ENCODE measurements at regions not wholly inside any gene's neighbourhood (a gene's known extent, or its start where the extent isn't known, plus 50 kb on each side); places are given as distances from the start of the nearest gene placed in this dataset.
A peak's percentile ranks its signal among the peaks of the same experiment; 100 is the strongest.

DNA sequence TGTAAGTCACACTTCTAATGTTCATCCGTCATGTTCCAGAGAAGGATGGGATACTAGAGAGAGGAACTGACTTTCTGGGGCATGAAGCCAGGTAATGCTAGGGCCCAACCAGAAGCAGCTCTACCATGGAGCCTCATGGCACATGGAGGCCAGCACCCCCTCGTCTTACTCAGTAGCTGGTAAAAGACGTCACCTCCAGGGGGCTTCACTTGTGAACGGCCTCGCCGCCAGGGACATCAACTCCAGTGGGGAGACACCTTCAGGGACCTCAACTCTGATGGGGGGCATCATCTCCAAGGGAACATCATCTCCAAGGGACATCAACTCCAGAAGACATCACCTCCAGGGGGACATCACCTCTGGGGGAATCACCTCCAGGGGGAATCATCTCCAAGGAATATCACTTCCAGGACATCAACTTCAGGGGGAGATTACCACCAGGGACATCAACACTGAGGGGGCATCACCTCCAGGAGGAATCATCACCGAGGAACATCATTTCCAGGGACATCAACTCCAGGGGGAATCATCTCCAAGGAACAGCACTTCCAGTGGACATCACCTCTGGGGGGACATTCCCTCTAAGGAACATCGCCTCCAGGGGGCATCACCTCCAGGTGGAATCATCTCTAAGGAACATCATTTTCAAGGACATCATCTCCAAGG, 168.4 kb downstream of the NDUFA10 start:
- WGBS = 91% methylated on average over 8 of the region's 8 CpGs
- Histone ChIP-seq H3K36me3 (ENCODE audit: control insufficient read depth in 4 of 4, insufficient read depth in 3 of 4, low read depth in 1 of 4, low read length in 3 of 4) (no peaks in the 10 kb centered on the region), H3K4me1 (ENCODE audit: control insufficient read depth in 4 of 4, insufficient read depth in 4 of 4, low read length in 3 of 4) (no peaks in the 10 kb centered on the region), H3K9ac (ENCODE audit: low read depth in 1 of 2, low read length in 2 of 2) (no peak overlapping the region), H3K4me3 (ENCODE audit: low read depth in 1 of 3, low read length in 3 of 3) (no peak overlapping the region), H3K27ac (ENCODE audit: low read depth in 1 of 2, low read length in 2 of 2) (no peak overlapping the region), H3K27me3 (ENCODE audit: control insufficient read depth in 4 of 4, insufficient read depth in 4 of 4, low read length in 3 of 4) (peaks cover 0 to 12% (median 0%) of the 10 kb centered on the region in 4 donors), H3K9me3 (ENCODE audit: control insufficient read depth in 4 of 4, low read length in 3 of 4) (peaks cover 0 to 2% (median 0%) of the 10 kb centered on the region in 4 donors)
- DNase-seq (ENCODE audit: low spot score) = peak; percentile 8
- no peak for TF ChIP-seq HNF4A (conservative IDR thresholded peaks at IDR 0.05)
- TF ChIP-seq TAF1 (conservative IDR thresholded peaks at IDR 0.05) = no peak

DNA sequence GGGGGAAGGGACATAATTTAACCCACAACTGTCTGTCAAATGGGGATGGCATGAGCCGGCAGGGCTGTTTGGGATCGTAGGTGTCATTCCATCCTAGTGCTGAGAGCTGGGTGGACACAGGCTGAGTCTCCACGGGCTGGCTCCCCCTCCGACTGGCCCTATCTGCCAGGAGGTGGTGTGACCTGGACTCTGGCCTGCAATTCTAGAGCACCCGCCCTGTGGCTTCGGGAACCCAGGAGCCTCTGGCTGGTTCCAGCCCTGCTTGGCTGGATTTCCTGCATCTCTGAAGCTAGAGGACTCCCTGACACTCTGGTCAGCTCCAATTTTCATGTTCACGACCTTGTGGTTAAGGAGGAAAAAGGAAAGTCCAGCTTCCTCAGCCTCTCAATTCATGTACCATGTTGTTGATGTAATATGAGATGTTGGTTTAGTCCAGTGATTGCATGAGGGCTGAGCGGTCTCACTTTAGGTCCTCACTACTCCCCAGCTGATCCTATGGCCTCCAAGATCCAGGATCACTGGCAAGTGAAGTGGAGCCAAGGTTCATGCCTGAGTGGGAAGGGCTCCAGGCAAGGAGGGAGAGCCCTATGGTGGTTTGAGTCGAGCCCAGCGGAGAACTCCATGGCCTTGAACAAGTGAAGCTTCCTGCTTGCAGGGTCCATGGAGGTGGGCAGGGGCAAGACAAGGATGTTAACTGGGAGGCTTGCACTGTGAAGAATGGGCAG, 169.1 kb downstream of the NDUFA10 start:
- Histone ChIP-seq H3K27me3 (ENCODE audit: control insufficient read depth in 4 of 4, insufficient read depth in 4 of 4, low read length in 3 of 4) (peaks cover 0 to 12% (median 0%) of the 10 kb centered on the region in 4 donors), H3K9me3 (ENCODE audit: control insufficient read depth in 4 of 4, low read length in 3 of 4) (peaks cover 0 to 3% (median under 1%) of the 10 kb centered on the region in 4 donors), H3K4me1 (ENCODE audit: control insufficient read depth in 4 of 4, insufficient read depth in 4 of 4, low read length in 3 of 4) (no peaks in the 10 kb centered on the region), H3K36me3 (ENCODE audit: control insufficient read depth in 4 of 4, insufficient read depth in 3 of 4, low read depth in 1 of 4, low read length in 3 of 4) (no peaks in the 10 kb centered on the region), H3K27ac (ENCODE audit: low read depth in 1 of 2, low read length in 2 of 2) (no peak overlapping the region), H3K4me3 (ENCODE audit: low read depth in 1 of 3, low read length in 3 of 3) (no peak overlapping the region), H3K9ac (ENCODE audit: low read depth in 1 of 2, low read length in 2 of 2) (no peak overlapping the region)
- WGBS = 66% methylated on average over 10 of the region's 10 CpGs
- TF ChIP-seq RAD21 (IDR thresholded peaks at IDR 0.05) (no peak), FOXA2 (IDR thresholded peaks at IDR 0.05) (no peak), FOXA1 (IDR thresholded peaks at IDR 0.05) (no peak), YY1 (IDR thresholded peaks at IDR 0.05) (no peak), TAF1 (conservative IDR thresholded peaks at IDR 0.05) (no peak), RXRA (IDR thresholded peaks at IDR 0.05) (no peak), NR2F2 (IDR thresholded peaks at IDR 0.05) (no peak)
- TF ChIP-seq, protein P1, sequence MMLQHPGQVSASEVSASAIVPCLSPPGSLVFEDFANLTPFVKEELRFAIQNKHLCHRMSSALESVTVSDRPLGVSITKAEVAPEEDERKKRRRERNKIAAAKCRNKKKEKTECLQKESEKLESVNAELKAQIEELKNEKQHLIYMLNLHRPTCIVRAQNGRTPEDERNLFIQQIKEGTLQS (IDR thresholded peaks at IDR 0.05) = no peak
- TF ChIP-seq, protein P2, sequence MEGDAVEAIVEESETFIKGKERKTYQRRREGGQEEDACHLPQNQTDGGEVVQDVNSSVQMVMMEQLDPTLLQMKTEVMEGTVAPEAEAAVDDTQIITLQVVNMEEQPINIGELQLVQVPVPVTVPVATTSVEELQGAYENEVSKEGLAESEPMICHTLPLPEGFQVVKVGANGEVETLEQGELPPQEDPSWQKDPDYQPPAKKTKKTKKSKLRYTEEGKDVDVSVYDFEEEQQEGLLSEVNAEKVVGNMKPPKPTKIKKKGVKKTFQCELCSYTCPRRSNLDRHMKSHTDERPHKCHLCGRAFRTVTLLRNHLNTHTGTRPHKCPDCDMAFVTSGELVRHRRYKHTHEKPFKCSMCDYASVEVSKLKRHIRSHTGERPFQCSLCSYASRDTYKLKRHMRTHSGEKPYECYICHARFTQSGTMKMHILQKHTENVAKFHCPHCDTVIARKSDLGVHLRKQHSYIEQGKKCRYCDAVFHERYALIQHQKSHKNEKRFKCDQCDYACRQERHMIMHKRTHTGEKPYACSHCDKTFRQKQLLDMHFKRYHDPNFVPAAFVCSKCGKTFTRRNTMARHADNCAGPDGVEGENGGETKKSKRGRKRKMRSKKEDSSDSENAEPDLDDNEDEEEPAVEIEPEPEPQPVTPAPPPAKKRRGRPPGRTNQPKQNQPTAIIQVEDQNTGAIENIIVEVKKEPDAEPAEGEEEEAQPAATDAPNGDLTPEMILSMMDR (IDR thresholded peaks at IDR 0.05; ENCODE audit: low read depth, low read length, missing input control) = no peak
- TF ChIP-seq, protein P3, sequence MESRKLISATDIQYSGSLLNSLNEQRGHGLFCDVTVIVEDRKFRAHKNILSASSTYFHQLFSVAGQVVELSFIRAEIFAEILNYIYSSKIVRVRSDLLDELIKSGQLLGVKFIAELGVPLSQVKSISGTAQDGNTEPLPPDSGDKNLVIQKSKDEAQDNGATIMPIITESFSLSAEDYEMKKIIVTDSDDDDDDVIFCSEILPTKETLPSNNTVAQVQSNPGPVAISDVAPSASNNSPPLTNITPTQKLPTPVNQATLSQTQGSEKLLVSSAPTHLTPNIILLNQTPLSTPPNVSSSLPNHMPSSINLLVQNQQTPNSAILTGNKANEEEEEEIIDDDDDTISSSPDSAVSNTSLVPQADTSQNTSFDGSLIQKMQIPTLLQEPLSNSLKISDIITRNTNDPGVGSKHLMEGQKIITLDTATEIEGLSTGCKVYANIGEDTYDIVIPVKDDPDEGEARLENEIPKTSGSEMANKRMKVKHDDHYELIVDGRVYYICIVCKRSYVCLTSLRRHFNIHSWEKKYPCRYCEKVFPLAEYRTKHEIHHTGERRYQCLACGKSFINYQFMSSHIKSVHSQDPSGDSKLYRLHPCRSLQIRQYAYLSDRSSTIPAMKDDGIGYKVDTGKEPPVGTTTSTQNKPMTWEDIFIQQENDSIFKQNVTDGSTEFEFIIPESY (IDR thresholded peaks at IDR 0.05) = no peak
- DNase-seq (ENCODE audit: low spot score) = peak; percentile 27

DNA sequence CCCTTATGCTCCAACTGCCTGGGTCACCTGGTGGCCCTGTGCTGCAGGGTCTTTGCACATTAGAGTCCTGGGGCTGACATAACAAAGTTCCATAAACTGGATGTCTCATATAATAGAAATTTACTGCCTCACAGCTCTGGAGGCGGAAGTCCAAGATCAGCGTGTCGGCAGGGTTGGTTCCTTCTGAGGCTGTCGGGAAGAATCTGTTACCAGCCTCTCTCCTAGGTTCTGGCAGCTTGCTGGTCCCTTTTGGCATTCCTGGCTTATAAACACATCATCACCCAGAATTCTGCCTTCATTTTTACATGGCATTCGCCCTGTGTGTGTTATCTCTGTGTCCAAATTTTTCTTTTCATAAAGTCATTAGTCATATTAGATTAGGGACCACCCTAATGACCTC, 170.5 kb downstream of the NDUFA10 start:
- peaks cover 0 to 7% (median under 1%) of the 10 kb centered on the region in 4 donors for H3K9me3 ChIP-seq (ENCODE audit: control insufficient read depth in 4 of 4, low read length in 3 of 4)
- no peaks in the 10 kb centered on the region for H3K4me1 ChIP-seq (ENCODE audit: control insufficient read depth in 4 of 4, insufficient read depth in 4 of 4, low read length in 3 of 4)
- H3K27me3 ChIP-seq (ENCODE audit: control insufficient read depth in 4 of 4, insufficient read depth in 4 of 4, low read length in 3 of 4) = peaks cover 0 to 12% (median 0%) of the 10 kb centered on the region in 4 donors
- DNase-seq (ENCODE audit: low spot score) = peak; percentile 14
- H3K9ac ChIP-seq (ENCODE audit: low read depth in 1 of 2, low read length in 2 of 2) = no peak overlapping the region
- no peak overlapping the region for H3K27ac ChIP-seq (ENCODE audit: low read depth in 1 of 2, low read length in 2 of 2)
- no peaks in the 10 kb centered on the region for H3K36me3 ChIP-seq (ENCODE audit: control insufficient read depth in 4 of 4, insufficient read depth in 3 of 4, low read depth in 1 of 4, low read length in 3 of 4)
- H3K4me3 ChIP-seq (ENCODE audit: low read depth in 1 of 3, low read length in 3 of 3) = no peak overlapping the region
- 91% methylated on average over 5 of the region's 5 CpGs for WGBS
- no peak for TF ChIP-seq HNF4A (conservative IDR thresholded peaks at IDR 0.05)
- no peak for TF ChIP-seq HNF4G (IDR thresholded peaks at IDR 0.05)
- TF ChIP-seq, protein P4, sequence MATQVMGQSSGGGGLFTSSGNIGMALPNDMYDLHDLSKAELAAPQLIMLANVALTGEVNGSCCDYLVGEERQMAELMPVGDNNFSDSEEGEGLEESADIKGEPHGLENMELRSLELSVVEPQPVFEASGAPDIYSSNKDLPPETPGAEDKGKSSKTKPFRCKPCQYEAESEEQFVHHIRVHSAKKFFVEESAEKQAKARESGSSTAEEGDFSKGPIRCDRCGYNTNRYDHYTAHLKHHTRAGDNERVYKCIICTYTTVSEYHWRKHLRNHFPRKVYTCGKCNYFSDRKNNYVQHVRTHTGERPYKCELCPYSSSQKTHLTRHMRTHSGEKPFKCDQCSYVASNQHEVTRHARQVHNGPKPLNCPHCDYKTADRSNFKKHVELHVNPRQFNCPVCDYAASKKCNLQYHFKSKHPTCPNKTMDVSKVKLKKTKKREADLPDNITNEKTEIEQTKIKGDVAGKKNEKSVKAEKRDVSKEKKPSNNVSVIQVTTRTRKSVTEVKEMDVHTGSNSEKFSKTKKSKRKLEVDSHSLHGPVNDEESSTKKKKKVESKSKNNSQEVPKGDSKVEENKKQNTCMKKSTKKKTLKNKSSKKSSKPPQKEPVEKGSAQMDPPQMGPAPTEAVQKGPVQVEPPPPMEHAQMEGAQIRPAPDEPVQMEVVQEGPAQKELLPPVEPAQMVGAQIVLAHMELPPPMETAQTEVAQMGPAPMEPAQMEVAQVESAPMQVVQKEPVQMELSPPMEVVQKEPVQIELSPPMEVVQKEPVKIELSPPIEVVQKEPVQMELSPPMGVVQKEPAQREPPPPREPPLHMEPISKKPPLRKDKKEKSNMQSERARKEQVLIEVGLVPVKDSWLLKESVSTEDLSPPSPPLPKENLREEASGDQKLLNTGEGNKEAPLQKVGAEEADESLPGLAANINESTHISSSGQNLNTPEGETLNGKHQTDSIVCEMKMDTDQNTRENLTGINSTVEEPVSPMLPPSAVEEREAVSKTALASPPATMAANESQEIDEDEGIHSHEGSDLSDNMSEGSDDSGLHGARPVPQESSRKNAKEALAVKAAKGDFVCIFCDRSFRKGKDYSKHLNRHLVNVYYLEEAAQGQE (IDR thresholded peaks at IDR 0.05) = no peak
- TF ChIP-seq, protein P3 (IDR thresholded peaks at IDR 0.05) = no peak
- no peak for TF ChIP-seq TAF1 (conservative IDR thresholded peaks at IDR 0.05)
- TF ChIP-seq, protein P5, sequence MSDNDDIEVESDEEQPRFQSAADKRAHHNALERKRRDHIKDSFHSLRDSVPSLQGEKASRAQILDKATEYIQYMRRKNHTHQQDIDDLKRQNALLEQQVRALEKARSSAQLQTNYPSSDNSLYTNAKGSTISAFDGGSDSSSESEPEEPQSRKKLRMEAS (IDR thresholded peaks at IDR 0.05) = no peak
- TF ChIP-seq RXRA (IDR thresholded peaks at IDR 0.05) = no peak
- TF ChIP-seq, protein P1 (IDR thresholded peaks at IDR 0.05) = no peak
- TF ChIP-seq NR2F2 (IDR thresholded peaks at IDR 0.05) = no peak
- TF ChIP-seq RAD21 (IDR thresholded peaks at IDR 0.05) = no peak

Measured in liver (tissue), 8 donors.